Activated B cell treated with CpG ODN at 0.5 μM for 24 hours (primary cell): ENCODE measurements at regions not wholly inside any gene's neighbourhood (a gene's known extent, or its start where the extent isn't known, plus 50 kb on each side); places are given as distances from the start of the nearest gene placed in this dataset.

ENCODE experiments used
- ATAC-seq: fragments of 200-7000 bp; cut with Tn5 transposase; one replicate; pipeline ENCODE4 v1.10.0; 2021; ENCODE audit warnings: low read depth, mild to moderate bottlenecking, moderate library complexity
- CTCF ChIA-PET: fragments of 350-600 bp; sonication (Branson Sonifier 250); formaldehyde crosslinking; loops from one replicate; lab custom pipeline; 2021; ENCODE audit warnings: antibody characterized with exemption; lab: Charles Lee
- POLR2A ChIA-PET: fragments of 350-600 bp; sonication (Branson Sonifier 250); formaldehyde crosslinking; loops from one replicate; lab custom pipeline; 2021; ENCODE audit warnings: antibody characterized with exemption; lab: Charles Lee
- DNase-seq: peaks from one replicate; pipeline ENCODE4 v3.0.0; 2022
- H3K27ac Mint-ChIP-seq: one replicate; pipeline ENCODE4 v1.8.0; 2020; ENCODE audit warnings: mixed read lengths
- H3K27me3 Mint-ChIP-seq: one replicate; pipeline ENCODE4 v1.8.0; 2021; ENCODE audit warnings: mixed read lengths
- H3K36me3 Mint-ChIP-seq: one replicate; pipeline ENCODE4 v1.8.0; 2021; ENCODE audit warnings: low read depth, mixed read lengths
- H3K4me1 Mint-ChIP-seq: one replicate; pipeline ENCODE4 v1.8.0; 2021; ENCODE audit warnings: mixed read lengths
- H3K4me3 Mint-ChIP-seq: one replicate; pipeline ENCODE4 v1.8.0; 2020; ENCODE audit warnings: mild to moderate bottlenecking, mixed read lengths
- H3K9me3 Mint-ChIP-seq: one replicate; pipeline ENCODE4 v1.8.0; 2020; ENCODE audit warnings: mixed read lengths
- intact Hi-C: fragments of 100-400 bp; cut with micrococcal nuclease; formaldehyde crosslinking; loops from one replicate; pipeline ENCODE4 v1.15.1; 2024
- TF ChIP-seq, protein P1 (sequence below): fragments of 200-600 bp; IDR thresholded peaks from one replicate; pipeline ENCODE4 v1.8.0; 2022; ENCODE audit warnings: antibody characterized with exemption, mild to moderate bottlenecking

DNA sequence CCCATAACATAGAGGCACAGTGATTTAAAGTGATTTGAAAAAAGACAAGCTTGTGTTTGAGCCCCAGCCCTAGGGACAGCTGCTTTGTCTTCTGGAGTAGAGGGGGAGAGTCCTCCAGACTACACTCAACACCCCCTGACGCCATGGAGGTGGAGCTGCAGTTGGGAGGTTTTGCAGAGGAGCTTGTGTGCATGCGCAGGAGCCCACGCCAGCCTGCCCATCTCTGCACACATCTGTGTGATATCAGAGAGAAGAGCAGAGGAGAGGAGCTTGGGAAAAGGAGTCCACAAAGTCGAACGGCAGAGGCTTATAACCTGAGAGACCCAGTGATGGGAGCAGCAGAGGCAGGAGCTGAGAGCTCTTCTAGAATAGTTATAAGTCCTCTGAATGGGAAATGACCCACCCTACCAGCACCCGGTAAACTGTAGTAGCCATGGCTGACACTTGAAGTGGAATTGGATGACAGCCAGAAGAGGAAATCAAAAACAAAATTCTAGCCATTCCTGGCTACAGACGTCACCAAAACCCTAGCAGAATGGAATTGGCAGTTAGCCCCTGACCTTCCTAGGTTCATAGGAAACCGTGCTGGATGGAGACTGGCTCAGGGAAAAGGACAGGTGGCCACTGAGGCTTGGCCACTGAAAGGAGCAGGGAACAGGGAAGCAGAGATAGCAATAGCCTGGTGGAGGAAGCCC is 185.1 kb upstream of the VASH1 start:
- H3K4me3 Mint-ChIP-seq, result no peak overlapping the region
- ChIA-PET POLR2A (no interaction called here), CTCF (no interaction called here)
- no peaks in the 10 kb centered on the region for H3K9me3 Mint-ChIP-seq
- H3K27ac Mint-ChIP-seq, result no peak overlapping the region
- intact Hi-C loops, result no loop called here
- TF ChIP-seq, protein P1, sequence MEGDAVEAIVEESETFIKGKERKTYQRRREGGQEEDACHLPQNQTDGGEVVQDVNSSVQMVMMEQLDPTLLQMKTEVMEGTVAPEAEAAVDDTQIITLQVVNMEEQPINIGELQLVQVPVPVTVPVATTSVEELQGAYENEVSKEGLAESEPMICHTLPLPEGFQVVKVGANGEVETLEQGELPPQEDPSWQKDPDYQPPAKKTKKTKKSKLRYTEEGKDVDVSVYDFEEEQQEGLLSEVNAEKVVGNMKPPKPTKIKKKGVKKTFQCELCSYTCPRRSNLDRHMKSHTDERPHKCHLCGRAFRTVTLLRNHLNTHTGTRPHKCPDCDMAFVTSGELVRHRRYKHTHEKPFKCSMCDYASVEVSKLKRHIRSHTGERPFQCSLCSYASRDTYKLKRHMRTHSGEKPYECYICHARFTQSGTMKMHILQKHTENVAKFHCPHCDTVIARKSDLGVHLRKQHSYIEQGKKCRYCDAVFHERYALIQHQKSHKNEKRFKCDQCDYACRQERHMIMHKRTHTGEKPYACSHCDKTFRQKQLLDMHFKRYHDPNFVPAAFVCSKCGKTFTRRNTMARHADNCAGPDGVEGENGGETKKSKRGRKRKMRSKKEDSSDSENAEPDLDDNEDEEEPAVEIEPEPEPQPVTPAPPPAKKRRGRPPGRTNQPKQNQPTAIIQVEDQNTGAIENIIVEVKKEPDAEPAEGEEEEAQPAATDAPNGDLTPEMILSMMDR, result no peak
- H3K36me3 Mint-ChIP-seq, result no peaks in the 10 kb centered on the region
- H3K27me3 Mint-ChIP-seq, result peaks cover 5% of the 10 kb centered on the region
- DNase-seq, result no peak
- no peak for ATAC-seq
- no peaks in the 10 kb centered on the region for H3K4me1 Mint-ChIP-seq

DNA sequence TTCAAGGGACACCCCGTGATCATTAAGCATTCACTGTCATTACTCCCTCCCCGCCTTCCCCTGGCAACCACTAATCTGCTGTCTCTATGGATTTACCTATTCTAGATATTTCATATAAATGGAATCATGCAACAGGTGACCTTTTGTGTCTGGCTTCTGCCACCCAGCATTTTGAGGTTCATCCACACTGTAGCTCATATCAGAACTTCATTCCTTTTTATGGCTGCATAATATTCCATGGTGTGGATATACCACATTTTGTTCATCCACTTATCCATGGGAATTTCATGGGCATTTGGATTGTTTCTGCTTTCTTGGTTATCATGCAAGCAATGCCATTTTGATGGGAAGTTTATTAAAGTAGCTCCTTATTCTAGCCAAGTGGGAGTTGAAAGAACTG is 184.2 kb upstream of the VASH1 start:
- Mint-ChIP-seq H3K36me3 (no peaks in the 10 kb centered on the region), H3K4me3 (no peak overlapping the region), H3K4me1 (no peaks in the 10 kb centered on the region), H3K9me3 (no peaks in the 10 kb centered on the region), H3K27me3 (peaks cover 5% of the 10 kb centered on the region), H3K27ac (no peak overlapping the region)
- TF ChIP-seq, protein P1, result no peak
- ATAC-seq (no peak), DNase-seq (no peak)
- intact Hi-C loops, result no loop called here
- ChIA-PET POLR2A (no interaction called here), CTCF (no interaction called here)

DNA sequence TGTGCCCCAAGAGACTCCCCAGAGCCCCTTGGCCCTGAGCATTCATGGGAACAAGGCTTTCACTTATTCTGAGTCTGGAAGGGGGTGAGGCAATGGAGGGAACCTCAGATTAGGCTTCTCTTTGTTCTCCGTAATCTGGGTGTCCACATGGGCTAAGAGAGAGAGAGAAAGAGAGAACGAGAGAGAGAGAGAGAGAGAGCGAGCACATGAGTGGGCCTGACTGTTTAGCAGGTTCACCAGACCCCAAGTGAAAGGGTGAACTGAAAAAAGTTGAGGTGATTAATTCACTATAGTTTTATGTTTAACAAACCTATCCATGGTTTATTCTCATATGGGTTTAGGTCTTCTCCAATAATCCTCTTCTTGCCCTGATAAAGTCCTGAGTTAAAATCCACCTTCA is 183.4 kb upstream of the VASH1 start:
- no peak for ATAC-seq
- Mint-ChIP-seq H3K36me3 (no peaks in the 10 kb centered on the region), H3K27me3 (peaks cover 5% of the 10 kb centered on the region)

DNA sequence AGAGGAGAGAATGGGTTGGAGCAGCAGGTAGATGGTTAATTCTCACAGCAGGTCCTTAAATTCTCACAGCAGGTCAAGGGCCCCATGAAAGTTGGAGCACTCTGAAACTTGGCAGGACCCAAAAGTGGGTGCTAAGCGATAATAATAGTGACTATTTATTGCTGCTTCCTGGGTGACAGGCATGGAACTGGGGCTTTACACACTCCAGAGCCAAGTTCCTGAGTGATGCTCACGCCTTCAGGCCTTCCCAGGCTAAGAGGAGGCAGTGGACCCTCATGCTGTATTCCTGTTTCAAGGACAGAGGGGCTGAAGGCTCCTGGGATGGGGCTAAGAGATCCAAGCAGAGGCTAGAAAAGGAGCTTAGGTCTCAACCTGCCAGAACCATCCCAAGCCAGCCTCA is 180.9 kb upstream of the VASH1 start:
- ChIA-PET CTCF (no interaction called here), POLR2A (no interaction called here)
- Mint-ChIP-seq H3K27ac (no peak overlapping the region), H3K4me1 (no peaks in the 10 kb centered on the region), H3K9me3 (no peaks in the 10 kb centered on the region), H3K36me3 (no peaks in the 10 kb centered on the region), H3K4me3 (no peak overlapping the region), H3K27me3 (no peaks in the 10 kb centered on the region)
- intact Hi-C loops, result no loop called here
- no peak for DNase-seq
- ATAC-seq, result no peak
- TF ChIP-seq, protein P1, result no peak

More for the DNA sequence above, 183.4 kb upstream of the VASH1 start:
- no peak overlapping the region for H3K4me3 Mint-ChIP-seq
- ChIA-PET POLR2A (no interaction called here), CTCF (no interaction called here)
- no peaks in the 10 kb centered on the region for H3K9me3 Mint-ChIP-seq
- no peak overlapping the region for H3K27ac Mint-ChIP-seq
- no peak for DNase-seq
- H3K4me1 Mint-ChIP-seq, result no peaks in the 10 kb centered on the region
- intact Hi-C loops, result no loop called here
- TF ChIP-seq, protein P1, result no peak

DNA sequence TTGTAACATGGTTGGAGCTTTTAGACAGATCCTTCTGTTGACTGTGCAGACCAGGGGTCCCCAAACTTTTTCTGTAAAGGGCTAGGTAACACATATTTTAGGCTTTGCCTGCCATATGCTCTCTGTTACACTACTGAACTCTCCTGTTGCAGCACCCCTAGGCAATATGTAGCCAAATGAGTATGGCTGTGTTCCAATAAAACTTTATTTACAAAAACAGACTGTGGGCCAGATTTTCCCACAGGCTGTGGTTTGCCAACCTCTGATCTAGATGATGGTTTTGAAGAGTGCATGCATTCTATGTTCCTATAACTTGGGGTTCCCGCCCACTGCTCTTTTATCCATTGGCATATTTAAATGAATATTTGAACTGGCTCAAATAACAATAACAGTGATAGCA is 180.3 kb upstream of the VASH1 start:
- ATAC-seq, result no peak
- POLR2A ChIA-PET, result interaction anchor here (0.6 kb wide), 1 partner anchor 8 kb away, joined by 3 read pairs; no protein-coding TSS in a partner anchor
- intact Hi-C loops, result no loop called here

More for the DNA sequence above, 180.3 kb upstream of the VASH1 start:
- H3K4me3 Mint-ChIP-seq, result no peak overlapping the region
- H3K36me3 Mint-ChIP-seq, result no peaks in the 10 kb centered on the region
- H3K4me1 Mint-ChIP-seq, result no peaks in the 10 kb centered on the region
- TF ChIP-seq, protein P1, result no peak
- no peaks in the 10 kb centered on the region for H3K9me3 Mint-ChIP-seq
- DNase-seq, result no peak
- CTCF ChIA-PET, result no interaction called here
- no peaks in the 10 kb centered on the region for H3K27me3 Mint-ChIP-seq
- H3K27ac Mint-ChIP-seq, result no peak overlapping the region
